ENCODE measurements at regions not wholly inside any gene's neighbourhood (a gene's known extent, or its start where the extent isn't known, plus 50 kb on each side); places are given as distances from the start of the nearest gene placed in this dataset.
A peak's percentile ranks its signal among the peaks of the same experiment; 100 is the strongest.
"Not testable (repeated sequence)": the region's sequence is repeated elsewhere in the genome, so short reads cannot be mapped to it uniquely, and the experiment has no call there.

DNA sequence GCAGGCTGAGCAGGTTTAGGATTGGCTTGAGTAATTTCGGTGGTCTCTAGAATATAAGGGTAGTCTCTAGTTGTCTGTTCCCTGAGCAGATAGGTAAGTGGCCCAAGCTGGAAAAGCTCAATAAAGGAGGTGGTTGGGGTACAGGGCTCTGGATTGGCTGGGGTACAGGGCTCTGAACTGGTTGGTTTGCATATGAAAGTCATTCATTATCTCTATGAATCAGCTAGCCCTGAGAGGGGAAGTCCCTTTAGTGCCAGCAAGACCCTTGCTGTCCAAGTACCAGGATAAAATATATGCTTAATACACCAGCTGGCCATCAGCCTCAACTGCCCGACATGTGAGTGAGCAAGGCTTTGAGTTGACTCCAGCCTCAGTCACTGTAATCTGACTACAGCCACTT, 93.0 kb downstream of the ZBTB18 start:
- Mint-ChIP-seq H3K9me3 (no peaks in the 10 kb centered on the region), H3K27ac (no peak overlapping the region), H3K4me3 (no peak overlapping the region), H3K4me1 (no peaks in the 10 kb centered on the region), H3K36me3 (ENCODE audit: low read depth) (no peaks in the 10 kb centered on the region), H3K27me3 (peaks cover 4% of the 10 kb centered on the region)
- ATAC-seq (replicated peaks) = peak; percentile 50

DNA sequence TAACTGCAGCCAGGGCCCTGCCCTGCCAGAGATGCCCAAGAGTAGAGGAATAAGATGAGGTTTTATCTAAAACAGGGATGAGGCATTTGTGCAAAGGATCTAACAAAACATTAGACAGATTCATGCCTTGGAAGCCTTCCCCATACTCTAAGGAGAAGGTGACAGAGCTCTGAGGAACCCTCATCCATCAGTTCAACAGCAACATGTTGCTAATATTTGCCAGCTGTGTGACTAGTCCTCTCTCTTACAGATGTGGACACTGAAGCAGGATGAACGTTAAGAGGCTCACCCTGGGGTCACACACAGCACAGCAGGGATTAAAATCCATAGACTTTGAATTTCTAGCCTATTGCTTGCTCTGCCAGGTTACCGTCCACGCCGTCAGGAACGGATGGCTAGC, 99.0 kb downstream of the ZBTB18 start:
- no peaks in the 10 kb centered on the region for H3K36me3 Mint-ChIP-seq (ENCODE audit: low read depth)
- no peaks in the 10 kb centered on the region for H3K9me3 Mint-ChIP-seq
- H3K27ac Mint-ChIP-seq = no peak overlapping the region
- no peak for ATAC-seq (replicated peaks)
- no peaks in the 10 kb centered on the region for H3K4me1 Mint-ChIP-seq
- H3K4me3 Mint-ChIP-seq = no peak overlapping the region
- no peaks in the 10 kb centered on the region for H3K27me3 Mint-ChIP-seq

DNA sequence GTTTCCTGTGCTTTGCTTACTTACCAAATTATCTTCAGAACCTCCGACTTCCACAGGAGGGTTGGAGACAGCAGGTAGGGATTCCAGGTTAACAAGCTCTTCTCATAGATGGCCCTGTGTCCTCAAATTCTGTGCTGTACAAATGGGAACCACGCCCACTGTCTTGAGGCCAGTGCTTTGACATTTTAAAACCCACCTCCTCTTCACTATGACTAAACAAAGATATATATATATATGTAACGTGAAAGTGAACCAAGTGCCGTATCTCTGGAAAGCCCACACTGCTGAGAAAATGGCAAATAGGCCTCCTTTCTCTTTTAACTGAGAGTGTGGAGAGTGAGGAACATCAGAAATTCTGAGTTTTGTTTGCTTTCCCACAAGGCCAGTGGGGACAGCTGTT, 99.6 kb downstream of the ZBTB18 start:
- Mint-ChIP-seq H3K27ac (no peak overlapping the region), H3K4me1 (no peaks in the 10 kb centered on the region), H3K9me3 (no peaks in the 10 kb centered on the region), H3K36me3 (ENCODE audit: low read depth) (no peaks in the 10 kb centered on the region), H3K4me3 (no peak overlapping the region), H3K27me3 (no peaks in the 10 kb centered on the region)
- ATAC-seq (replicated peaks) = peak; percentile 43

DNA sequence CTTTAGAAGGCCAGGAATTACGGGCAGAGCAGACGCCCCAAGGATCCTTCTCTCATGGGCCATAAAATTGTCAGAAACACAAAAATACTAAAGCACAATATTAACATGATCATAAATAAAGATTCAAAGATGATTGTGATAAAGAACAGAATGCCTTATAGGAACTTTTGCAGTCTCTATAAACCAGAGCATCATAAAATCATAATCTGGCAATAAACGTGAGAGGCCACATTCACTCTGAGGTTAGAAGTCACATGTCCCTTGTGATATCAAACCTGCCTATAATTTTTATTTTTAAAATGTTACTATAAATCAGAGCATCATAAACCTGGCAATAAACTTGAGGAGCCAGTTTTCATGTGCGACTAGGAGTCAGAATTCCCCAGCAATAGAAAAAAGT, 100.5 kb downstream of the ZBTB18 start:
- Mint-ChIP-seq H3K9me3 (no peaks in the 10 kb centered on the region), H3K36me3 (ENCODE audit: low read depth) (no peaks in the 10 kb centered on the region), H3K4me1 (no peaks in the 10 kb centered on the region), H3K4me3 (no peak overlapping the region), H3K27me3 (no peaks in the 10 kb centered on the region), H3K27ac (no peak overlapping the region)
- ATAC-seq (replicated peaks) = no peak

DNA sequence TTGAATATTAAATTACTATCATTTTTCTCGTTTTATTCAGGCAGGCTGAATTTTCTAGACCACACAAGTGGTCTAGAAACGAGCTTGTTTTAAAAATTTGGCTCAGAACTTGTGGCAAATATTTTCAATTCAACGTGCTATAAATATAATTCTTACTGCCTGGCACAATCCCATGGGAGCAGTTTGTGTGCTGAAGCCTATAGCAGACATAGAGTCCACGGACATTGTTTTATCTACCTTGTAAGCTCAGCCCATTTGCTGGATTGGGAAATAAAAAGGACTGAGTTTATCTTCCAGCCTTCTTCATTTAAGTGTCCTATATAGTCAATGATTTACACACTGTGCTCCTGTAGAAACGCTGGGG, 103.4 kb downstream of the ZBTB18 start:
- ATAC-seq (replicated peaks) = no peak
- H3K27ac Mint-ChIP-seq = no peak overlapping the region
- H3K27me3 Mint-ChIP-seq = no peaks in the 10 kb centered on the region
- H3K4me1 Mint-ChIP-seq = no peaks in the 10 kb centered on the region
- no peaks in the 10 kb centered on the region for H3K9me3 Mint-ChIP-seq
- no peaks in the 10 kb centered on the region for H3K36me3 Mint-ChIP-seq (ENCODE audit: low read depth)
- H3K4me3 Mint-ChIP-seq = no peak overlapping the region

DNA sequence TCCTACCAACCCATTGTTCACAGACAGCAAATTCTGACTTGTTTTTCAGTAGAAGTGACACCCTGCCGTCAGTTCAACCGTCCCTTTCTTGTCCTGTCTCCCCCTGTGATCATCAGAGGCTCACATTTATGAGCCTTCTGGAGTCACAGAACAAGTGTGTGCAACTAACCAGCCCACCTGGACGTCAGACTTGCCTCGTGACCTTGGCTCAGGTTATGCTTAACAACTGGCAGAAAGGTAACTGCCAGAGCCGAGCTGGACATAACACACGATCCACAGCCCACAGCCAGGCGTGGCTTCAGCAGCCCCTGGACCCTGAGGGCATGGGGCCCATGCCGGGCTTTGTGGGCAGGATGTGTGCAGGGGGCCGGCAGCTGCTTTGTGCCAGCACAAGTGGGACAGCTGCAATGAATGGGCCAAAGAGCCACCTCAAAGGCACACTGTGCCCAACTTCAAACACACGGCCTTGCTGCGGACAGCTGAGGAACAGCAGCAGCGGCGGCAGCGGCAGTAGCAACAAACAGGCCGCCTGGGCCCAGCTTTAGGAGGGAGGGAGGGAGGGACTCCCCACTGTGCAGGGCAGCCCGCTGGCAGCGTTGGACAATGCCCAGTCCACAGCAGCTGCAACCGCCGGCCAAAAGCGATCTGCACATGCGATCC, 103.9 kb downstream of the ZBTB18 start:
- no peaks in the 10 kb centered on the region for H3K9me3 Mint-ChIP-seq
- H3K4me1 Mint-ChIP-seq = no peaks in the 10 kb centered on the region
- no peaks in the 10 kb centered on the region for H3K36me3 Mint-ChIP-seq (ENCODE audit: low read depth)
- ATAC-seq (replicated peaks) = no peak
- no peak overlapping the region for H3K4me3 Mint-ChIP-seq
- no peak overlapping the region for H3K27ac Mint-ChIP-seq
- H3K27me3 Mint-ChIP-seq = no peaks in the 10 kb centered on the region

DNA sequence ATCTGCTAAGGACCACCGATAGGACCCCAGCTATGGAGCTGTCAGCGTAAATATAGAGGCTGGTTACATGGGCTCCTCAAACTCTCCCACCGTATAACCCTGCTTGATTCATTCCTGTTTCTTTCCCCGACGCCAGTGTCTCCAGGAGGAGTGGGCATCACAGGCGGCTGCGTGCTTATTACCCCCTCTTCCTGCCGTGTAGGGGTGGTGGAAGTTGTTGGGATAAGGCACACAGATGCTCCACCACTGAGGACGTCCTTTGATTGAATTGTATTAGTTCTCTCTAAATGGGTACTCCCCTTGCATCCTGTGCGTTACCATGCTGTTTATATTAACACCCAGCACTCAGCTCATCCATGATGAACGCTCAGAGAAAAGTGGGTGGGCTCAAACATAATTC, 104.6 kb downstream of the ZBTB18 start:
- Mint-ChIP-seq H3K27me3 (no peaks in the 10 kb centered on the region), H3K9me3 (no peaks in the 10 kb centered on the region), H3K4me1 (no peaks in the 10 kb centered on the region), H3K27ac (no peak overlapping the region), H3K4me3 (no peak overlapping the region), H3K36me3 (ENCODE audit: low read depth) (no peaks in the 10 kb centered on the region)
- ATAC-seq (replicated peaks) = no peak

DNA sequence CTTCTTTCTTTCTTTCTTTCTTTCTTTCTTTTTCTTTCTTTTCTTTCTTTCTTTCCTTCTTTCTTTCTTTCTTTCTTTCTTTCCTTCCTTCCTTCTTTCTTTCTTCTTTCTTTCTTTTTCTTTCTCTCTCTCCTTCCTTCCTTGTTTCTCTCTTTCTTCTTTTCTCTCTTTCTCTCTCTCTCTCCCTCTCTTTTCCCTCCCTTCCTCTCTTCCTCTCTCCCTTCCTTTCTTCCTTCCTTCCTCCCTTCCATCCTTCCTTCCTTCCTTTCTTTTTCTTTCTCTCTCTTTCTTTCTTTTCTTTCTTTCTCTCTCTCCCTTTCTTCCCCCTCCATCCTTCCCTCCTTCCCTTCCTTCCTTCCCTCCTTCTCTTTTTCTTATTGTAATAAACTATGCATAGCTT, 105.5 kb downstream of the ZBTB18 start:
- not testable (repeated sequence) for H3K27ac Mint-ChIP-seq; H3K9me3 Mint-ChIP-seq; H3K27me3 Mint-ChIP-seq; H3K4me1 Mint-ChIP-seq; ATAC-seq (replicated peaks); H3K4me3 Mint-ChIP-seq; H3K36me3 Mint-ChIP-seq (ENCODE audit: low read depth)

DNA sequence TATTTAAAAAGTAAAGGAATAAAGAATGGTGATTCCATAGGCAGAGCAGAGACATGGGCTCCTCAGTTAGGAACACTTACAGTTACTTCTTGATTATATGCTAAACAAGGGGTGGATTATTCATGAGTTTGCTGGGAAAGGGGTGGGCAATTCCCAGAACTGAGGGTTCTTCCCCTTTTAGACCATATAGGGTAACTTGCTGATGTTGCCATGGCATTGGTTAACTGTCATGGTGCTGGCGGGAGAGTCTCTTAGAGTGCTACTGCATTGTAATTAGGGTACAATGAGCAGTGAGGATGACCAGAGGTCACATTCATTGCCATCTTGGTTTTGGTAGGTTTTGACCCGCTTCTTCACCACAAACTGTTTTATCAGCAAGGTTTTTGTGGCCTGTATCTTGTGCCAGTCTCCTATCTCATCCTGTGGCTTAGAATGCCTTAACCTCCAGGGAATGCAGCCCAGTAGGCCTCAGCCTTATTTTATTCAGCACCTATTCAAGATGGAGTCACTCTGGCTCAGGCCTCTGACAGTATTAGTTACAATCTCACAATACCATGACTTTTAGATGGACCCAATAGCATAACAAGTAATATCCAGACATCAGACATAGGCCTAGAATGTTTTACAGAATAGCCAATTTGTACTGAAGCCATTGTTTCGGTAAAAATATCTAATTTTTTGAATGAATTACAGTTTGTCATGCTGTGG, 106.8 kb downstream of the ZBTB18 start:
- H3K36me3 Mint-ChIP-seq (ENCODE audit: low read depth) = no peaks in the 10 kb centered on the region
- H3K27me3 Mint-ChIP-seq = no peaks in the 10 kb centered on the region
- H3K27ac Mint-ChIP-seq = no peak overlapping the region
- no peak for ATAC-seq (replicated peaks)
- H3K4me1 Mint-ChIP-seq = no peaks in the 10 kb centered on the region
- no peak overlapping the region for H3K4me3 Mint-ChIP-seq
- no peaks in the 10 kb centered on the region for H3K9me3 Mint-ChIP-seq

DNA sequence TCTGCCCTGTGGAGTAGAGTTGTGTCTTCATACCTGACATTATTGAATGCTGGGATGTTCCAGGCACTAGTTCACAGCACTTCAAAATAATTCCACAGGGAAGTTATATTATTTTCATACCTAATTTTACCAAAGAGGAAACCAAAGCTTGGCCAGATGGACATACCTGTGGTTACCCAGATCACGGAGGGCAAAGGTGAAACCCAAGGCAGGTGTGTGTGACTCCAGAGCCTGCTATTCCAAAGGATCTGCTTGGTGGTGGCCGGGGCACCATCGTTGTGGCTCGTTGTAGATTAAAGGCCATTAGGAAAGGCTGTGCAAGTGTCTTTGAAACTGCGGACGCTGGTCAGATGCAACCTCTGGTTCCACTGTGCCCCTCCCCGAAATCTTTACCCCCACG, 108.6 kb downstream of the ZBTB18 start:
- H3K4me3 Mint-ChIP-seq = no peak overlapping the region
- no peaks in the 10 kb centered on the region for H3K4me1 Mint-ChIP-seq
- no peak for ATAC-seq (replicated peaks)
- H3K9me3 Mint-ChIP-seq = no peaks in the 10 kb centered on the region
- no peaks in the 10 kb centered on the region for H3K27me3 Mint-ChIP-seq
- H3K36me3 Mint-ChIP-seq (ENCODE audit: low read depth) = no peaks in the 10 kb centered on the region
- no peak overlapping the region for H3K27ac Mint-ChIP-seq

DNA sequence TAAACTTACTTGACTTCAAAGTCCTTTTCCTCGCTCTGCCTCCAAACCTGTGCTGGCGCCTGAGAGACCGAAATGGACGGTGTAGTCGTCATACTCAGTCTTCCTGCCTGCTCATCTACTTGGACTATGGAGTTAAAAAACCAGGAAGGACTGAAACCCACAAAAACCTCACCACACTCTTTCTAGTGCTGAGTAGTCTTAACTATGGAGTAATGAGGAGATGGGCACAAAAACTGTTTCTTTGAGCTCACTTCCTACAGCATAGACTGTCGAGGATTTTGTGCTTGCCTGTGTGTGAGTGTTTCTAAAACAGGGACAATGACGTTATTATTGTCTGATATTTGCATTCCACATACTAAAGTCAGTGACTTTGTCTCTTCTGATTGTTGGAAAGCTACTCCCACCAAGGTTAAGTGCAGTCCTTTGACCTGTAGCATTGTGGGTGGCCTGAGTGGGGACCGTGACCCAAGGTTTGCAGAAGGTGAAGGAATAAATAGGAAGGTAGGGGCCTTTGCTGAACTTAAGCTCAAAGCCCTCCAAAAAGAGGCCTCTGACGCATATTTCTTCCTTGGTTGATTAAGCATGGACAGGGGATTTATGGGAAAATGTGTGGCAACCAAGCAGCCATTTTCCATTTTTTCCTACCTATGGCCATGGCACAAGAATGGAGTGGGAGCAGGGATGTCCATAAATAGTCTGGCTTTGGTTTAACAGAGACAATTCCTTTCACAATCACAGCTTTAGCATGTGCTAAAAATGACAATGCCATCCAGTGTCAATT, 109.6 kb downstream of the ZBTB18 start:
- H3K36me3 Mint-ChIP-seq (ENCODE audit: low read depth) = no peaks in the 10 kb centered on the region
- no peak overlapping the region for H3K4me3 Mint-ChIP-seq
- H3K9me3 Mint-ChIP-seq = no peaks in the 10 kb centered on the region
- no peak for ATAC-seq (replicated peaks)
- H3K27ac Mint-ChIP-seq = no peak overlapping the region
- H3K4me1 Mint-ChIP-seq = no peaks in the 10 kb centered on the region
- H3K27me3 Mint-ChIP-seq = no peaks in the 10 kb centered on the region

DNA sequence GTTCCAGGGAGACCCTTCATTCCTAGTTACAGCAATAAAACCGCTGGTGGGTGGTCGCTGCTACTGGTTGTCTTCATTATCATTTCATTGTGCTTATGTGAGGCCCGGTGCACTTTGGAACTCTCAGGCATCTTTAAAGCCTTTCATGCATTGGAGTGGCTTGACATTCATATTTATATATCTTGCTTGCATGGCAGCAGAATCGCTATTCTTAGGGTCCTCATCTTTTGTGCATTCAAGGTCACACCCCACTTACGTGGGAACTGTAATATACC, 110.1 kb downstream of the ZBTB18 start:
- no peak for ATAC-seq (replicated peaks)

DNA sequence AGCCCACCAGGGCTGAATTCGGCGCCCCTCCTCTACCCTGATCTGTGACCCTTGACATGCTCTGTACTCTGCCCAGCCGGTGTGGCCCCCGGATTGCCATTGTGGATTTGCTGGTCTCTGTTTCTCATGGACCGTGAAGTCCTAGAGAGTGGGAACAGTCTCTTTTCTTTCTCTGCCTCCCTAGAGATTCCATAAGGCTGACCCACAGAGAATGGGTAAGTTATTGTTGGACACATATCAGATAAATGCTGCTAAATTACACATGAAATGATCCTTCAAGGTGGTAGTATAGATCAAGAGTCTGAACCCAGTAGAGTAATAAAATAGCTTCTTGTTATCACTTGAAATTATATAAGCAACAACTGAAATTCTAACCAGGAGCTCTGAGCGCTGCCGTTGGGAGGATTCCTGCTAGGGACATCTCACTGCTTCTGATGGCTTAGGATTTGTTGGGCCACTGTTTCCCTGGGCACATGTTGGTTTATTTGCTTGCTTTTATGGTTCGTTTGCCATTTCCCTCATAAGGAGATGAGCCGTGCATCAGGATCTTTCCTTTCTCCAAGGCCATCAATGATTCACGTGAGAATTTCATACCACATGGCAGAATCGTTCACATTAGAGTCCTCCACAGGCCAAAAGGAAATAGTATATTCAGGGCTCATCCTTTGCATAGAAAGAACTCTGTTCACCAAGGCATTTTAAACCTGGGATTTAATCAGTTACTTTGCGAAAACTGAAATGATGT, 111.9 kb downstream of the ZBTB18 start:
- Mint-ChIP-seq H3K27me3 (no peaks in the 10 kb centered on the region), H3K4me1 (no peaks in the 10 kb centered on the region), H3K9me3 (no peaks in the 10 kb centered on the region), H3K4me3 (no peak overlapping the region), H3K27ac (no peak overlapping the region), H3K36me3 (ENCODE audit: low read depth) (no peaks in the 10 kb centered on the region)
- no peak for ATAC-seq (replicated peaks)

More for the DNA sequence above, 110.1 kb downstream of the ZBTB18 start:
- Mint-ChIP-seq H3K9me3 (no peaks in the 10 kb centered on the region), H3K4me3 (no peak overlapping the region), H3K4me1 (no peaks in the 10 kb centered on the region), H3K27me3 (no peaks in the 10 kb centered on the region), H3K36me3 (ENCODE audit: low read depth) (no peaks in the 10 kb centered on the region), H3K27ac (no peak overlapping the region)

DNA sequence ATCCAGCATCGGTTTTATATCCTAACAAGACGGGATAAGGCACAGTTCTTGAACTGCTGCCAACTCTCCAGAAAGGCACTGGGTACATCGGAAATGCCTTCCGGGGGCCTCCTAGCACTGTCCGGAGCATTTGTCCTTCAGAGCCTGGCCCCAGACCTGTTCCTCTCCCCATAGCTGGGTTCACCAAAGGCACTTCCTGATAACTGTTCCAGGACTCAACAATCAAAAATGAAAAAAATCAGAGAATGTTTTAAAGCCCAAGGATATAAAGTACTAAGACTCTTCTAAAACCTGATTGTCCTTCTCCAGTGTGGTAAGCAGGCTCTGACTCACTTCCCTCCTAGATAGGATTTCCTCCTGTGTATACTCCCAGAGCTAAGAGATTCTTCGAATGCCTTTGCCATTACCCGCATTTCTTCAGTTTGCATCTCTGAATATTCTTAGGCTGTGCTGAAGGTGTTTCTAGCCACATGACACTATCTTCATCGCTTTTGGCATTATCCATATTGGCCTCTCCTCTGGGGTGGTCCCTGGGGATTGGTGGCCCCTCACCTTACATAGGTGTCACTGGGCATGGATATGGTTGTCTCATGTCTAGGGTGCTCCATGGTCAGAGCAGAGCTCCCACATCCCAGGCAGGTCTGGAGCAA, 112.9 kb downstream of the ZBTB18 start:
- H3K4me1 Mint-ChIP-seq = no peaks in the 10 kb centered on the region
- no peak for ATAC-seq (replicated peaks)
- H3K36me3 Mint-ChIP-seq (ENCODE audit: low read depth) = no peaks in the 10 kb centered on the region
- no peak overlapping the region for H3K4me3 Mint-ChIP-seq
- H3K9me3 Mint-ChIP-seq = no peaks in the 10 kb centered on the region
- no peaks in the 10 kb centered on the region for H3K27me3 Mint-ChIP-seq
- no peak overlapping the region for H3K27ac Mint-ChIP-seq
